ENCODE measurements at regions not wholly inside any gene's neighbourhood (a gene's known extent, or its start where the extent isn't known, plus 50 kb on each side); places are given as distances from the start of the nearest gene placed in this dataset.

DNA sequence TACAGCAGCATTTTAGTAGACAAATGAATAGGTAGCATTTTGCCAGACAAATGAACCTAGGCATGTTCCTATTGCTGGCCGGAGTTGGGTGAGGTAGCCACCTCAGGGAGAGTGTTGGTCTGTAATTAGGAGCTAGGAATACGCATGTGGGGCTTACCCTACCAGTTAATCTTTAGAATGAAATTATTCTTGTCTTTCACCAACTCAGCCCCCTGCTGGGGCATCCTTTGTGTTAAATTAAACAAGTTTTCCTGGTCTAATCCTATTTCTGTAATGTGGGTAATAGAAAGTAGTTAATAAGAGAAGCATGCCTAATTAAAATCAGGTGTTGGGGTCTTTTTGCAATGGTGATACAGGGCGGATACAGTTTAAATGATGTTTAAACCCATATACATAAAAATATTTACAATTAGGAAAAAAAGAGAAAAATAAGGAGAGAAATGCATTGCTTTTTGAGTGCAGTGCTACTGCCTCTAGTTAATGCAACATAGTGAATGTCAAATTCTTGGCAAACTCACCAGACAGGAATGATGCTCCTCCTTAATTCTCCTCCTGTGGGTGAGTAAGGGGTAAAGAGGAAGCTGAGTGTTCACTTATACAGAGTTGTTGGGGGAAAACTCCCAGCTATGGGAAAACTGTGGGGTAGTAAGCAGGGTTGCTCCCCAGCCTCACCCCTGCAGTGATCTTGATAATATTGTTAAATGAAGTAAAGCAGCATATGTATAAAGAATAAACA, 276.4 kb upstream of the EDNRB start:
- no peak for TF ChIP-seq POLR2A (IDR thresholded peaks at IDR 0.05)
- TF ChIP-seq, protein P1, sequence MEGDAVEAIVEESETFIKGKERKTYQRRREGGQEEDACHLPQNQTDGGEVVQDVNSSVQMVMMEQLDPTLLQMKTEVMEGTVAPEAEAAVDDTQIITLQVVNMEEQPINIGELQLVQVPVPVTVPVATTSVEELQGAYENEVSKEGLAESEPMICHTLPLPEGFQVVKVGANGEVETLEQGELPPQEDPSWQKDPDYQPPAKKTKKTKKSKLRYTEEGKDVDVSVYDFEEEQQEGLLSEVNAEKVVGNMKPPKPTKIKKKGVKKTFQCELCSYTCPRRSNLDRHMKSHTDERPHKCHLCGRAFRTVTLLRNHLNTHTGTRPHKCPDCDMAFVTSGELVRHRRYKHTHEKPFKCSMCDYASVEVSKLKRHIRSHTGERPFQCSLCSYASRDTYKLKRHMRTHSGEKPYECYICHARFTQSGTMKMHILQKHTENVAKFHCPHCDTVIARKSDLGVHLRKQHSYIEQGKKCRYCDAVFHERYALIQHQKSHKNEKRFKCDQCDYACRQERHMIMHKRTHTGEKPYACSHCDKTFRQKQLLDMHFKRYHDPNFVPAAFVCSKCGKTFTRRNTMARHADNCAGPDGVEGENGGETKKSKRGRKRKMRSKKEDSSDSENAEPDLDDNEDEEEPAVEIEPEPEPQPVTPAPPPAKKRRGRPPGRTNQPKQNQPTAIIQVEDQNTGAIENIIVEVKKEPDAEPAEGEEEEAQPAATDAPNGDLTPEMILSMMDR (IDR thresholded peaks at IDR 0.05), result no peak

All from gastroesophageal sphincter (tissue), 3 donors.